ENCODE measurements at regions not wholly inside any gene's neighbourhood (a gene's known extent, or its start where the extent isn't known, plus 50 kb on each side); places are given as distances from the start of the nearest gene placed in this dataset.
"Not testable (repeated sequence)": the region's sequence is repeated elsewhere in the genome, so short reads cannot be mapped to it uniquely, and the experiment has no call there.

- Mint-ChIP-seq H3K4me3 (no peak overlapping the region), H3K27ac (no peak overlapping the region), H3K36me3 (no peaks in the 10 kb centered on the region), H3K9me3 (no peaks in the 10 kb centered on the region), H3K4me1 (no peaks in the 10 kb centered on the region), H3K27me3 (no peaks in the 10 kb centered on the region)
- ATAC-seq, result peak; percentile 51
Measured at GRCh38 chr5:63125862-63126261, 547.2 kb downstream of the LRRC70 start.

- no peak for ATAC-seq
- Mint-ChIP-seq H3K36me3 (no peaks in the 10 kb centered on the region), H3K9me3 (no peaks in the 10 kb centered on the region), H3K4me3 (no peak overlapping the region), H3K27ac (no peak overlapping the region), H3K4me1 (no peaks in the 10 kb centered on the region), H3K27me3 (no peaks in the 10 kb centered on the region)
Measured at GRCh38 chr5:63125392-63125791, 546.8 kb downstream of the LRRC70 start.

GRCh38 chr5:63124266-63124665 lies 545.6 kb downstream of the LRRC70 start:
- H3K27me3 Mint-ChIP-seq, result no peaks in the 10 kb centered on the region
- H3K4me3 Mint-ChIP-seq, result no peak overlapping the region
- no peak overlapping the region for H3K27ac Mint-ChIP-seq
- H3K9me3 Mint-ChIP-seq, result no peaks in the 10 kb centered on the region
- H3K4me1 Mint-ChIP-seq, result no peaks in the 10 kb centered on the region
- no peak for ATAC-seq
- H3K36me3 Mint-ChIP-seq, result no peaks in the 10 kb centered on the region

- Mint-ChIP-seq H3K27me3 (no peaks in the 10 kb centered on the region), H3K36me3 (no peaks in the 10 kb centered on the region), H3K9me3 (no peaks in the 10 kb centered on the region), H3K27ac (no peak overlapping the region), H3K4me1 (no peaks in the 10 kb centered on the region), H3K4me3 (no peak overlapping the region)
- no peak for ATAC-seq
Measured at GRCh38 chr5:63121471-63121870, 542.9 kb downstream of the LRRC70 start.

- no peaks in the 10 kb centered on the region for H3K27me3 Mint-ChIP-seq
- H3K27ac Mint-ChIP-seq, result no peak overlapping the region
- no peaks in the 10 kb centered on the region for H3K4me1 Mint-ChIP-seq
- H3K4me3 Mint-ChIP-seq, result no peak overlapping the region
- ATAC-seq, result no peak
- H3K36me3 Mint-ChIP-seq, result no peaks in the 10 kb centered on the region
- no peaks in the 10 kb centered on the region for H3K9me3 Mint-ChIP-seq
Measured at GRCh38 chr5:63118221-63118620, 539.6 kb downstream of the LRRC70 start.

- Mint-ChIP-seq H3K4me1 (no peaks in the 10 kb centered on the region), H3K36me3 (no peaks in the 10 kb centered on the region), H3K27ac (no peak overlapping the region), H3K9me3 (no peaks in the 10 kb centered on the region), H3K4me3 (no peak overlapping the region), H3K27me3 (no peaks in the 10 kb centered on the region)
- no peak for ATAC-seq
Measured at GRCh38 chr5:63111891-63112290, 533.3 kb downstream of the LRRC70 start.

GRCh38 chr5:63101870-63102269 lies 523.3 kb downstream of the LRRC70 start:
- no peak for ATAC-seq
- H3K9me3 Mint-ChIP-seq, result no peaks in the 10 kb centered on the region
- H3K27ac Mint-ChIP-seq, result no peak overlapping the region
- no peaks in the 10 kb centered on the region for H3K27me3 Mint-ChIP-seq
- no peaks in the 10 kb centered on the region for H3K4me1 Mint-ChIP-seq
- H3K36me3 Mint-ChIP-seq, result no peaks in the 10 kb centered on the region
- H3K4me3 Mint-ChIP-seq, result no peak overlapping the region

GRCh38 chr5:63097286-63097685 lies 518.7 kb downstream of the LRRC70 start:
- Mint-ChIP-seq H3K27ac (no peak overlapping the region), H3K9me3 (no peaks in the 10 kb centered on the region), H3K4me1 (no peaks in the 10 kb centered on the region), H3K27me3 (no peaks in the 10 kb centered on the region), H3K36me3 (no peaks in the 10 kb centered on the region), H3K4me3 (no peak overlapping the region)
- ATAC-seq, result no peak

GRCh38 chr5:63094730-63095129 lies 516.1 kb downstream of the LRRC70 start:
- no peaks in the 10 kb centered on the region for H3K4me1 Mint-ChIP-seq
- no peaks in the 10 kb centered on the region for H3K36me3 Mint-ChIP-seq
- no peak for ATAC-seq
- peaks cover 3% of the 10 kb centered on the region for H3K9me3 Mint-ChIP-seq
- no peak overlapping the region for H3K4me3 Mint-ChIP-seq
- no peaks in the 10 kb centered on the region for H3K27me3 Mint-ChIP-seq
- no peak overlapping the region for H3K27ac Mint-ChIP-seq

GRCh38 chr5:63089147-63089546 lies 510.5 kb downstream of the LRRC70 start:
- Mint-ChIP-seq H3K27me3 (no peaks in the 10 kb centered on the region), H3K4me1 (no peaks in the 10 kb centered on the region), H3K9me3 (peaks cover 3% of the 10 kb centered on the region), H3K36me3 (no peaks in the 10 kb centered on the region), H3K4me3 (no peak overlapping the region), H3K27ac (no peak overlapping the region)
- ATAC-seq, result no peak

- no peaks in the 10 kb centered on the region for H3K36me3 Mint-ChIP-seq
- ATAC-seq, result no peak
- no peaks in the 10 kb centered on the region for H3K27me3 Mint-ChIP-seq
- no peak overlapping the region for H3K27ac Mint-ChIP-seq
- no peak overlapping the region for H3K4me3 Mint-ChIP-seq
- no peaks in the 10 kb centered on the region for H3K4me1 Mint-ChIP-seq
- no peaks in the 10 kb centered on the region for H3K9me3 Mint-ChIP-seq
Measured at GRCh38 chr5:63085561-63085960, 506.9 kb downstream of the LRRC70 start.

GRCh38 chr5:63083689-63084088 lies 505.1 kb downstream of the LRRC70 start:
- H3K4me1 Mint-ChIP-seq, H3K9me3 Mint-ChIP-seq, H3K27me3 Mint-ChIP-seq, H3K36me3 Mint-ChIP-seq, ATAC-seq, H3K27ac Mint-ChIP-seq, H3K4me3 Mint-ChIP-seq: not testable (repeated sequence)

GRCh38 chr5:63081402-63081801 lies 502.8 kb downstream of the LRRC70 start:
- Mint-ChIP-seq H3K36me3 (no peaks in the 10 kb centered on the region), H3K27ac (no peak overlapping the region), H3K9me3 (no peaks in the 10 kb centered on the region), H3K4me3 (no peak overlapping the region), H3K4me1 (no peaks in the 10 kb centered on the region), H3K27me3 (no peaks in the 10 kb centered on the region)
- no peak for ATAC-seq

- Mint-ChIP-seq H3K36me3 (no peaks in the 10 kb centered on the region), H3K27ac (no peak overlapping the region), H3K9me3 (peaks cover 2% of the 10 kb centered on the region), H3K4me1 (no peaks in the 10 kb centered on the region), H3K4me3 (no peak overlapping the region), H3K27me3 (no peaks in the 10 kb centered on the region)
- ATAC-seq, result no peak
Measured at GRCh38 chr5:63070001-63070400, 491.4 kb downstream of the LRRC70 start.

- peaks cover 5% of the 10 kb centered on the region for H3K9me3 Mint-ChIP-seq
- no peaks in the 10 kb centered on the region for H3K36me3 Mint-ChIP-seq
- H3K4me3 Mint-ChIP-seq, result no peak overlapping the region
- no peak overlapping the region for H3K27ac Mint-ChIP-seq
- no peaks in the 10 kb centered on the region for H3K4me1 Mint-ChIP-seq
- ATAC-seq, result no peak
- H3K27me3 Mint-ChIP-seq, result no peaks in the 10 kb centered on the region
Measured at GRCh38 chr5:63055421-63055820, 476.8 kb downstream of the LRRC70 start.

- peaks cover 5% of the 10 kb centered on the region for H3K9me3 Mint-ChIP-seq
- no peak for ATAC-seq
- H3K36me3 Mint-ChIP-seq, result no peaks in the 10 kb centered on the region
- H3K4me1 Mint-ChIP-seq, result no peaks in the 10 kb centered on the region
- H3K27me3 Mint-ChIP-seq, result no peaks in the 10 kb centered on the region
- no peak overlapping the region for H3K4me3 Mint-ChIP-seq
- H3K27ac Mint-ChIP-seq, result no peak overlapping the region
Measured at GRCh38 chr5:63053019-63053638, 474.5 kb downstream of the LRRC70 start.

- no peaks in the 10 kb centered on the region for H3K27me3 Mint-ChIP-seq
- peaks cover 5% of the 10 kb centered on the region for H3K9me3 Mint-ChIP-seq
- ATAC-seq, result no peak
- H3K36me3 Mint-ChIP-seq, result no peaks in the 10 kb centered on the region
- H3K27ac Mint-ChIP-seq, result no peak overlapping the region
- no peaks in the 10 kb centered on the region for H3K4me1 Mint-ChIP-seq
- no peak overlapping the region for H3K4me3 Mint-ChIP-seq
Measured at GRCh38 chr5:63050916-63051315, 472.3 kb downstream of the LRRC70 start.

All from stimulated activated memory B cell treated with anti-CD40 and anti-IgM and Interleukin-4, amounts not matched to agents 10 μg/mL and 1 μg/mL and 100 μg/mL, for 72 hours (primary cell).